ENCODE measurements at regions not wholly inside any gene's neighbourhood (a gene's known extent, or its start where the extent isn't known, plus 50 kb on each side); places are given as distances from the start of the nearest gene placed in this dataset.

DNA sequence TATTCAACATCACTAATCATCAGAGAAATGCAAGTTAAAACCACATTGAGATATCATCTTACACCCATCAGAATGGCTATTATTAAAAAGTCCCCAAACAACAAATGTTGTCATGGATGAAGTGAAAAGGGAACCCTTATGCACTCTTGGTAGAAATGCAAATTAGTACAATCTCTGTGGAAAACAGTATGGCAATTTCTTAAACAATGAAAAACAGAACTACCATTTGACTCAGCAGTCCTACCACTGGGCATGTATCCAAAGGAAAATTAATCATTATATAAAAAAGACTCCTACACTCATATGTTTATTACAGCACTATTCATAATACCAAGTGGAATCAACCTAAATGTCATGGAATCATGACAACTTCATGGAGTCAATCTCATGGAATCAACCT is 611.3 kb upstream of the GJE1 start:
- TF ChIP-seq CTCF (IDR thresholded peaks at IDR 0.05; ENCODE audit: poor library complexity) = no peak
- TF ChIP-seq EZH2phosphoT487 (IDR thresholded peaks at IDR 0.05; ENCODE audit: low read depth, severe bottlenecking, unreplicated experiment) = no peak

All from hepatocyte (in vitro differentiated cells).